B cell (primary cell): ENCODE measurements at regions not wholly inside any gene's neighbourhood (a gene's known extent, or its start where the extent isn't known, plus 50 kb on each side); places are given as distances from the start of the nearest gene placed in this dataset.
A peak's percentile ranks its signal among the peaks of the same experiment; 100 is the strongest.

Experiments
- CTCF ChIP-seq: fragments of 200-600 bp; IDR thresholded peaks from one replicate; pipeline ENCODE4 v1.8.0; 2022; ENCODE audit warnings: antibody characterized with exemption, mild to moderate bottlenecking
- EZH2 ChIP-seq: IDR thresholded peaks from 2 replicates; pipeline ENCODE4 v1.6.1; 2012; ENCODE audit warnings: borderline replicate concordance, low read depth, mild to moderate bottlenecking, moderate library complexity, low read length; ENCODE audit not compliant: insufficient read depth, poor library complexity, severe bottlenecking

DNA sequence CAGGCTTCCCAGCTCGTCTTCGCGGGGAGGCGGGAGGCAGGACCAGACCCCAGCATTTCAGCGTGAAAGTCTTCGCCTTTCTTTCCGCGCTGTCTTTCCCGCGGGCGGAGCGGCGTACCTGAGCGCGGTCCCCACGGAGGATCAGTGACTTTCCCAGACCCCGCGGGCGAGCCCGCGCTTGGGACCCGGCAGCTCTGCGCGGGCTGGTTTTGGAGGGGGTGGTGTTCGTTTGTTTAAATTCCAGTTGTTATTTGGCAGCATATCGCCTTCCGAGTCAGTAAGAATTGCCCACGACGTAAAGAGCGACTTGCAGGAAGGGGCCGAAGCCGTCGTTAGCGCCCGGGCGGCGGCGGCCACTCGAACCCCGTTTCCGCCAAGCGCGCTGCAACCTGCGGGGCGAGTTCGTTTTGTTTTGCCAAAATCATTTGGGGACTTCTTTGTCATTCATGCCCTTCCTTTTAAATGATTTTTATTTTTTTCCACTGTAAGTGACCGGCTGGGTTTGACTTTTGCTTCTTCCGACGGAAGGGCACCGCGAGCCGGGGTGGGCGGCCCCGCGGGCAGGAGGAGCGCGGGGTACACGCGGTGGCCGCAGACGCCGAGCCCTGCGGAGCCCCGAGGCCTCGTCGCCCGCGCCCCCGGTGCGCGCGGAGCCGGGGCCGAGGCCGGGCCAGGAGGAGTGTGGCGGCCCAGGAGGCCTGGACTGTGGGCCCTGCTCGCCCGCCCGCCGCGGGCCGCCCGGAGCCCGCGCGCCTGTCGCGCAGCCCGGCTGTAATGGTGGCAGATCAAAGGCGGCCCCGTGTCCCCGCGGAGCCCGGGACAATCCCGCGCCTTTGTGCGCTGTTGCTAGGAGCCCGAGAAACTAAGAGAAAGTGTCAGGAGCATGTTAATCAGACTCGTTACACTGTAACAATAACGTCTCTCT, 75.9 kb downstream of the ZIC5 start:
- TF ChIP-seq CTCF (no peak), EZH2 (peak; percentile 58)
